ENCODE measurements at regions not wholly inside any gene's neighbourhood (a gene's known extent, or its start where the extent isn't known, plus 50 kb on each side); places are given as distances from the start of the nearest gene placed in this dataset.

GRCh38 chr5:125205601-125206225 is 459.3 kb upstream of the ZNF608 start:
- DNase-seq: no peak

- no peak for DNase-seq
Observed at GRCh38 chr5:125207856-125208255, 461.4 kb upstream of the ZNF608 start.

- DNase-seq: no peak
Observed at GRCh38 chr5:125209650-125210049, 463.2 kb upstream of the ZNF608 start.

- DNase-seq: no peak
Observed at GRCh38 chr5:125210242-125210947, 464.0 kb upstream of the ZNF608 start.

GRCh38 chr5:125214080-125214479 is 467.6 kb upstream of the ZNF608 start:
- no peak for DNase-seq

GRCh38 chr5:125215593-125215992 is 469.2 kb upstream of the ZNF608 start:
- no peak for DNase-seq

- no peak for DNase-seq
Observed at GRCh38 chr5:125219710-125220109, 473.3 kb upstream of the ZNF608 start.

- DNase-seq: no peak
Observed at GRCh38 chr5:125220284-125220683, 473.8 kb upstream of the ZNF608 start.

GRCh38 chr5:125222597-125223240 is 476.3 kb upstream of the ZNF608 start:
- DNase-seq: no peak

GRCh38 chr5:125225424-125225823 is 479.0 kb upstream of the ZNF608 start:
- no peak for DNase-seq

GRCh38 chr5:125226825-125227224 is 480.4 kb upstream of the ZNF608 start:
- no peak for DNase-seq

- DNase-seq: no peak
Observed at GRCh38 chr5:125227333-125228095, 481.1 kb upstream of the ZNF608 start.

GRCh38 chr5:125228363-125229070 is 482.1 kb upstream of the ZNF608 start:
- DNase-seq: no peak

GRCh38 chr5:125229556-125229955 is 483.1 kb upstream of the ZNF608 start:
- DNase-seq: no peak

GRCh38 chr5:125232779-125233230 is 486.4 kb upstream of the ZNF608 start:
- no peak for DNase-seq

- DNase-seq: no peak
Observed at GRCh38 chr5:125233944-125234343, 487.5 kb upstream of the ZNF608 start.

GRCh38 chr5:125236007-125236406 is 489.6 kb upstream of the ZNF608 start:
- no peak for DNase-seq

GRCh38 chr5:125236981-125237380 is 490.5 kb upstream of the ZNF608 start:
- no peak for DNase-seq

GRCh38 chr5:125244531-125244930 is 498.1 kb upstream of the ZNF608 start:
- no peak for DNase-seq

- no peak for DNase-seq
Observed at GRCh38 chr5:125245216-125245615, 498.8 kb upstream of the ZNF608 start.

GRCh38 chr5:125249400-125249799 is 503.0 kb upstream of the ZNF608 start:
- no peak for DNase-seq

- DNase-seq: no peak
Observed at GRCh38 chr5:125251703-125252102, 505.3 kb upstream of the ZNF608 start.

All from renal pelvis (tissue), 1 donor.